ENCODE measurements at regions not wholly inside any gene's neighbourhood (a gene's known extent, or its start where the extent isn't known, plus 50 kb on each side); places are given as distances from the start of the nearest gene placed in this dataset.

GRCh38 chr5:30667293-30667692 lies 526.2 kb upstream of the CDH6 start:
- no peaks in the 10 kb centered on the region for H3K9me3 ChIP-seq (ENCODE audit: control insufficient read depth in 2 of 2, insufficient read depth in 1 of 2, low read depth in 1 of 2, low read length in 1 of 2)
- no peak overlapping the region for H3K4me3 ChIP-seq (ENCODE audit: low read depth in 1 of 3, low read length in 3 of 3)
- DNase-seq (no peak), FAIRE-seq (no peak)
- H3K36me3 ChIP-seq (ENCODE audit: control insufficient read depth in 3 of 3, insufficient read depth in 2 of 3, low read depth in 1 of 3, low read length in 3 of 3): no peaks in the 10 kb centered on the region
- no peak overlapping the region for H3K27ac ChIP-seq (ENCODE audit: low read depth in 1 of 3, low read length in 2 of 3)
- no peaks in the 10 kb centered on the region for H3K27me3 ChIP-seq (ENCODE audit: control insufficient read depth in 3 of 3, insufficient read depth in 3 of 3, low read length in 3 of 3)
- WGBS, 3 donors: 16 to 38% (median 19%) methylated on average over 1 of the region's 1 CpG
- no peaks in the 10 kb centered on the region for H3K4me1 ChIP-seq (ENCODE audit: control insufficient read depth in 3 of 3, insufficient read depth in 2 of 3, low read depth in 1 of 3, low read length in 2 of 3)

- no peak for DNase-seq
- H3K9me3 ChIP-seq (ENCODE audit: control insufficient read depth in 2 of 2, insufficient read depth in 1 of 2, low read depth in 1 of 2, low read length in 1 of 2): no peaks in the 10 kb centered on the region
- H3K36me3 ChIP-seq (ENCODE audit: control insufficient read depth in 3 of 3, insufficient read depth in 2 of 3, low read depth in 1 of 3, low read length in 3 of 3): no peaks in the 10 kb centered on the region
- H3K4me1 ChIP-seq (ENCODE audit: control insufficient read depth in 3 of 3, insufficient read depth in 2 of 3, low read depth in 1 of 3, low read length in 2 of 3): no peaks in the 10 kb centered on the region
- 70 to 81% (median 72%) methylated on average over 2 of the region's 2 CpGs for WGBS, 3 donors
- H3K27ac ChIP-seq (ENCODE audit: low read depth in 1 of 3, low read length in 2 of 3): no peak overlapping the region
- no peaks in the 10 kb centered on the region for H3K27me3 ChIP-seq (ENCODE audit: control insufficient read depth in 3 of 3, insufficient read depth in 3 of 3, low read length in 3 of 3)
- FAIRE-seq: no peak
- H3K4me3 ChIP-seq (ENCODE audit: low read depth in 1 of 3, low read length in 3 of 3): no peak overlapping the region
Measured at GRCh38 chr5:30663536-30663935, 530.0 kb upstream of the CDH6 start.

- DNase-seq (no peak), FAIRE-seq (no peak)
- Histone ChIP-seq H3K27ac (ENCODE audit: low read depth in 1 of 3, low read length in 2 of 3) (no peak overlapping the region), H3K4me1 (ENCODE audit: control insufficient read depth in 3 of 3, insufficient read depth in 2 of 3, low read depth in 1 of 3, low read length in 2 of 3) (no peaks in the 10 kb centered on the region), H3K36me3 (ENCODE audit: control insufficient read depth in 3 of 3, insufficient read depth in 2 of 3, low read depth in 1 of 3, low read length in 3 of 3) (no peaks in the 10 kb centered on the region), H3K4me3 (ENCODE audit: low read depth in 1 of 3, low read length in 3 of 3) (no peak overlapping the region), H3K9me3 (ENCODE audit: control insufficient read depth in 2 of 2, insufficient read depth in 1 of 2, low read depth in 1 of 2, low read length in 1 of 2) (no peaks in the 10 kb centered on the region), H3K27me3 (ENCODE audit: control insufficient read depth in 3 of 3, insufficient read depth in 3 of 3, low read length in 3 of 3) (no peaks in the 10 kb centered on the region)
Measured at GRCh38 chr5:30662373-30662772, 531.1 kb upstream of the CDH6 start.

GRCh38 chr5:30661730-30662129 lies 531.8 kb upstream of the CDH6 start:
- no peak overlapping the region for H3K4me3 ChIP-seq (ENCODE audit: low read depth in 1 of 3, low read length in 3 of 3)
- H3K27ac ChIP-seq (ENCODE audit: low read depth in 1 of 3, low read length in 2 of 3): no peak overlapping the region
- H3K4me1 ChIP-seq (ENCODE audit: control insufficient read depth in 3 of 3, insufficient read depth in 2 of 3, low read depth in 1 of 3, low read length in 2 of 3): no peaks in the 10 kb centered on the region
- H3K27me3 ChIP-seq (ENCODE audit: control insufficient read depth in 3 of 3, insufficient read depth in 3 of 3, low read length in 3 of 3): no peaks in the 10 kb centered on the region
- H3K36me3 ChIP-seq (ENCODE audit: control insufficient read depth in 3 of 3, insufficient read depth in 2 of 3, low read depth in 1 of 3, low read length in 3 of 3): no peaks in the 10 kb centered on the region
- FAIRE-seq (no peak), DNase-seq (no peak)
- 53 to 65% (median 58%) methylated on average over 3 of the region's 3 CpGs for WGBS, 3 donors
- H3K9me3 ChIP-seq (ENCODE audit: control insufficient read depth in 2 of 2, insufficient read depth in 1 of 2, low read depth in 1 of 2, low read length in 1 of 2): no peaks in the 10 kb centered on the region

- WGBS, 3 donors: 81 to 88% (median 88%) methylated on average over 2 of the region's 2 CpGs
- Histone ChIP-seq H3K27ac (ENCODE audit: low read depth in 1 of 3, low read length in 2 of 3) (no peak overlapping the region), H3K4me3 (ENCODE audit: low read depth in 1 of 3, low read length in 3 of 3) (no peak overlapping the region), H3K36me3 (ENCODE audit: control insufficient read depth in 3 of 3, insufficient read depth in 2 of 3, low read depth in 1 of 3, low read length in 3 of 3) (no peaks in the 10 kb centered on the region), H3K27me3 (ENCODE audit: control insufficient read depth in 3 of 3, insufficient read depth in 3 of 3, low read length in 3 of 3) (no peaks in the 10 kb centered on the region), H3K4me1 (ENCODE audit: control insufficient read depth in 3 of 3, insufficient read depth in 2 of 3, low read depth in 1 of 3, low read length in 2 of 3) (no peaks in the 10 kb centered on the region), H3K9me3 (ENCODE audit: control insufficient read depth in 2 of 2, insufficient read depth in 1 of 2, low read depth in 1 of 2, low read length in 1 of 2) (no peaks in the 10 kb centered on the region)
- DNase-seq: no peak
- FAIRE-seq: no peak
Measured at GRCh38 chr5:30659417-30659816, 534.1 kb upstream of the CDH6 start.

- no peak for FAIRE-seq
Measured at GRCh38 chr5:30650311-30650710, 543.2 kb upstream of the CDH6 start.

GRCh38 chr5:30638899-30639298 lies 554.6 kb upstream of the CDH6 start:
- no peaks in the 10 kb centered on the region for H3K4me1 ChIP-seq (ENCODE audit: control insufficient read depth in 3 of 3, insufficient read depth in 2 of 3, low read depth in 1 of 3, low read length in 2 of 3)

More at GRCh38 chr5:30650311-30650710, 543.2 kb upstream of the CDH6 start:
- no peak for DNase-seq
- no peaks in the 10 kb centered on the region for H3K9me3 ChIP-seq (ENCODE audit: control insufficient read depth in 2 of 2, insufficient read depth in 1 of 2, low read depth in 1 of 2, low read length in 1 of 2)
- no peaks in the 10 kb centered on the region for H3K4me1 ChIP-seq (ENCODE audit: control insufficient read depth in 3 of 3, insufficient read depth in 2 of 3, low read depth in 1 of 3, low read length in 2 of 3)
- no peaks in the 10 kb centered on the region for H3K36me3 ChIP-seq (ENCODE audit: control insufficient read depth in 3 of 3, insufficient read depth in 2 of 3, low read depth in 1 of 3, low read length in 3 of 3)
- no peak overlapping the region for H3K27ac ChIP-seq (ENCODE audit: low read depth in 1 of 3, low read length in 2 of 3)
- H3K4me3 ChIP-seq (ENCODE audit: low read depth in 1 of 3, low read length in 3 of 3): no peak overlapping the region
- H3K27me3 ChIP-seq (ENCODE audit: control insufficient read depth in 3 of 3, insufficient read depth in 3 of 3, low read length in 3 of 3): no peaks in the 10 kb centered on the region

GRCh38 chr5:30627945-30628344 lies 565.5 kb upstream of the CDH6 start:
- H3K27ac ChIP-seq (ENCODE audit: low read depth in 1 of 3, low read length in 2 of 3): no peak overlapping the region
- H3K4me1 ChIP-seq (ENCODE audit: control insufficient read depth in 3 of 3, insufficient read depth in 2 of 3, low read depth in 1 of 3, low read length in 2 of 3): no peaks in the 10 kb centered on the region
- DNase-seq: no peak
- no peaks in the 10 kb centered on the region for H3K36me3 ChIP-seq (ENCODE audit: control insufficient read depth in 3 of 3, insufficient read depth in 2 of 3, low read depth in 1 of 3, low read length in 3 of 3)
- H3K4me3 ChIP-seq (ENCODE audit: low read depth in 1 of 3, low read length in 3 of 3): no peak overlapping the region
- no peak for FAIRE-seq
- H3K9me3 ChIP-seq (ENCODE audit: control insufficient read depth in 2 of 2, insufficient read depth in 1 of 2, low read depth in 1 of 2, low read length in 1 of 2): peaks cover 0 to 3% of the 10 kb centered on the region in 2 donors
- H3K27me3 ChIP-seq (ENCODE audit: control insufficient read depth in 3 of 3, insufficient read depth in 3 of 3, low read length in 3 of 3): no peaks in the 10 kb centered on the region

More at GRCh38 chr5:30638899-30639298, 554.6 kb upstream of the CDH6 start:
- 66 to 81% (median 79%) methylated on average over 1 of the region's 1 CpG for WGBS, 3 donors
- no peak overlapping the region for H3K4me3 ChIP-seq (ENCODE audit: low read depth in 1 of 3, low read length in 3 of 3)
- FAIRE-seq: no peak
- no peaks in the 10 kb centered on the region for H3K36me3 ChIP-seq (ENCODE audit: control insufficient read depth in 3 of 3, insufficient read depth in 2 of 3, low read depth in 1 of 3, low read length in 3 of 3)
- H3K9me3 ChIP-seq (ENCODE audit: control insufficient read depth in 2 of 2, insufficient read depth in 1 of 2, low read depth in 1 of 2, low read length in 1 of 2): no peaks in the 10 kb centered on the region
- DNase-seq: no peak
- no peak overlapping the region for H3K27ac ChIP-seq (ENCODE audit: low read depth in 1 of 3, low read length in 2 of 3)
- no peaks in the 10 kb centered on the region for H3K27me3 ChIP-seq (ENCODE audit: control insufficient read depth in 3 of 3, insufficient read depth in 3 of 3, low read length in 3 of 3)

GRCh38 chr5:30626557-30626956 lies 566.9 kb upstream of the CDH6 start:
- no peak overlapping the region for H3K4me3 ChIP-seq (ENCODE audit: low read depth in 1 of 3, low read length in 3 of 3)
- H3K27ac ChIP-seq (ENCODE audit: low read depth in 1 of 3, low read length in 2 of 3): no peak overlapping the region
- peaks cover 0 to 3% of the 10 kb centered on the region in 2 donors for H3K9me3 ChIP-seq (ENCODE audit: control insufficient read depth in 2 of 2, insufficient read depth in 1 of 2, low read depth in 1 of 2, low read length in 1 of 2)
- 56 to 75% (median 70%) methylated on average over 2 of the region's 2 CpGs for WGBS, 3 donors
- no peaks in the 10 kb centered on the region for H3K4me1 ChIP-seq (ENCODE audit: control insufficient read depth in 3 of 3, insufficient read depth in 2 of 3, low read depth in 1 of 3, low read length in 2 of 3)
- DNase-seq (no peak), FAIRE-seq (no peak)
- no peaks in the 10 kb centered on the region for H3K27me3 ChIP-seq (ENCODE audit: control insufficient read depth in 3 of 3, insufficient read depth in 3 of 3, low read length in 3 of 3)
- H3K36me3 ChIP-seq (ENCODE audit: control insufficient read depth in 3 of 3, insufficient read depth in 2 of 3, low read depth in 1 of 3, low read length in 3 of 3): no peaks in the 10 kb centered on the region

Measured in small intestine (tissue), 7 donors.